SJCRH30 (cell line): ENCODE measurements at regions not wholly inside any gene's neighbourhood (a gene's known extent, or its start where the extent isn't known, plus 50 kb on each side); places are given as distances from the start of the nearest gene placed in this dataset.
"Not testable (repeated sequence)": the region's sequence is repeated elsewhere in the genome, so short reads cannot be mapped to it uniquely, and the experiment has no call there.

ENCODE experiments used
- DNase-seq, 2 experiments: peaks; one replicate each; pipeline ENCODE4 v3.0.0-alpha.2; 2015 to 2020
- H3K27ac ChIP-seq: fragments of 250-450 bp; sonication (Bioruptor Pico); 2 replicates; pipeline ENCODE4 v1.5.1; 2020; ENCODE audit warnings: mild to moderate bottlenecking, moderate library complexity
- H3K27me3 ChIP-seq: fragments of 250-450 bp; sonication (Bioruptor Pico); 2 replicates; pipeline ENCODE4 v1.5.1; 2020; ENCODE audit warnings: mild to moderate bottlenecking, moderate library complexity
- H3K36me3 ChIP-seq: fragments of 250-450 bp; sonication (Bioruptor Pico); 2 replicates; pipeline ENCODE4 v1.5.1; 2020; ENCODE audit warnings: mild to moderate bottlenecking, moderate library complexity
- H3K4me1 ChIP-seq: fragments of 250-450 bp; sonication (Bioruptor Pico); 2 replicates; pipeline ENCODE4 v1.5.1; 2020; ENCODE audit warnings: mild to moderate bottlenecking, moderate library complexity
- H3K4me3 ChIP-seq: fragments of 250-450 bp; sonication (Bioruptor Pico); 2 replicates; pipeline ENCODE4 v1.5.1; 2020; ENCODE audit warnings: mild to moderate bottlenecking, moderate library complexity
- H3K9me3 ChIP-seq: fragments of 250-450 bp; sonication (Bioruptor Pico); replicated peaks from 2 replicates; pipeline ENCODE4 v1.5.1; 2020; ENCODE audit warnings: mild to moderate bottlenecking, moderate library complexity

GRCh38 chr5:2163060-2163856 lies 280.5 kb upstream of the IRX4 start:
- no peaks in the 10 kb centered on the region for H3K9me3 ChIP-seq
- no peaks in the 10 kb centered on the region for H3K4me1 ChIP-seq
- no peak overlapping the region for H3K27ac ChIP-seq
- H3K4me3 ChIP-seq = no peak overlapping the region
- no peaks in the 10 kb centered on the region for H3K36me3 ChIP-seq
- DNase-seq = no peak
- no peaks in the 10 kb centered on the region for H3K27me3 ChIP-seq

GRCh38 chr5:2160811-2161210 lies 278.1 kb upstream of the IRX4 start:
- Histone ChIP-seq H3K9me3 (no peaks in the 10 kb centered on the region), H3K27me3 (no peaks in the 10 kb centered on the region), H3K4me3 (no peak overlapping the region), H3K27ac (no peak overlapping the region), H3K4me1 (no peaks in the 10 kb centered on the region), H3K36me3 (no peaks in the 10 kb centered on the region)
- no peak for DNase-seq

- Histone ChIP-seq H3K36me3 (no peaks in the 10 kb centered on the region), H3K27ac (no peak overlapping the region), H3K4me1 (no peaks in the 10 kb centered on the region), H3K4me3 (no peak overlapping the region), H3K27me3 (no peaks in the 10 kb centered on the region), H3K9me3 (no peaks in the 10 kb centered on the region)
- no peak for DNase-seq
These were observed 276.0 kb upstream of the IRX4 start for GRCh38 chr5:2158767-2159166.

- H3K4me3 ChIP-seq = no peak overlapping the region
- DNase-seq = no peak
- H3K27ac ChIP-seq = no peak overlapping the region
- H3K9me3 ChIP-seq = no peaks in the 10 kb centered on the region
- H3K27me3 ChIP-seq = no peaks in the 10 kb centered on the region
- H3K4me1 ChIP-seq = no peaks in the 10 kb centered on the region
- no peaks in the 10 kb centered on the region for H3K36me3 ChIP-seq
These were observed 275.4 kb upstream of the IRX4 start for GRCh38 chr5:2158109-2158508.

- no peak for DNase-seq
- Histone ChIP-seq H3K27ac (no peak overlapping the region), H3K9me3 (no peaks in the 10 kb centered on the region), H3K4me1 (no peaks in the 10 kb centered on the region), H3K27me3 (no peaks in the 10 kb centered on the region), H3K4me3 (no peak overlapping the region), H3K36me3 (no peaks in the 10 kb centered on the region)
These were observed 274.6 kb upstream of the IRX4 start for GRCh38 chr5:2157372-2157771.

- Histone ChIP-seq H3K4me3 (no peak overlapping the region), H3K9me3 (no peaks in the 10 kb centered on the region), H3K27ac (no peak overlapping the region), H3K27me3 (no peaks in the 10 kb centered on the region), H3K36me3 (no peaks in the 10 kb centered on the region), H3K4me1 (no peaks in the 10 kb centered on the region)
- no peak for DNase-seq
These were observed 273.8 kb upstream of the IRX4 start for GRCh38 chr5:2156358-2157059.

- Histone ChIP-seq H3K36me3 (no peaks in the 10 kb centered on the region), H3K27me3 (no peaks in the 10 kb centered on the region), H3K4me3 (no peak overlapping the region), H3K4me1 (no peaks in the 10 kb centered on the region), H3K9me3 (no peaks in the 10 kb centered on the region), H3K27ac (no peak overlapping the region)
- DNase-seq = no peak
These were observed 272.8 kb upstream of the IRX4 start for GRCh38 chr5:2155556-2155955.

- Histone ChIP-seq H3K36me3 (no peaks in the 10 kb centered on the region), H3K4me3 (no peak overlapping the region), H3K27me3 (no peaks in the 10 kb centered on the region), H3K27ac (no peak overlapping the region), H3K4me1 (peaks cover 3% of the 10 kb centered on the region; the same call in 1 of the 2 replicates), H3K9me3 (no peaks in the 10 kb centered on the region)
- DNase-seq = no peak
These were observed 271.1 kb upstream of the IRX4 start for GRCh38 chr5:2153802-2154201.

GRCh38 chr5:2153350-2153749 lies 270.6 kb upstream of the IRX4 start:
- Histone ChIP-seq H3K9me3 (no peaks in the 10 kb centered on the region), H3K4me3 (no peak overlapping the region), H3K36me3 (no peaks in the 10 kb centered on the region), H3K27ac (no peak overlapping the region), H3K27me3 (no peaks in the 10 kb centered on the region), H3K4me1 (peaks cover 3% of the 10 kb centered on the region; the same call in 1 of the 2 replicates)
- no peak for DNase-seq

GRCh38 chr5:2151301-2151888 lies 268.7 kb upstream of the IRX4 start:
- H3K36me3 ChIP-seq, H3K27ac ChIP-seq, H3K4me3 ChIP-seq, H3K27me3 ChIP-seq, H3K4me1 ChIP-seq, H3K9me3 ChIP-seq: not testable (repeated sequence)
- DNase-seq = peak in 1 of 2 experiments; percentile 12

- no peak overlapping the region for H3K27ac ChIP-seq
- H3K4me1 ChIP-seq = peaks cover 3% of the 10 kb centered on the region; the same call in 1 of the 2 replicates
- no peaks in the 10 kb centered on the region for H3K9me3 ChIP-seq
- H3K36me3 ChIP-seq = no peaks in the 10 kb centered on the region
- H3K4me3 ChIP-seq = no peak overlapping the region
- peak; percentile 23 to 46 for DNase-seq
- H3K27me3 ChIP-seq = no peaks in the 10 kb centered on the region
These were observed 266.4 kb upstream of the IRX4 start for GRCh38 chr5:2149195-2149539.

GRCh38 chr5:2148312-2149194 lies 265.8 kb upstream of the IRX4 start:
- no peaks in the 10 kb centered on the region for H3K36me3 ChIP-seq
- no peak overlapping the region for H3K4me3 ChIP-seq
- H3K9me3 ChIP-seq = no peaks in the 10 kb centered on the region
- peaks cover 3% of the 10 kb centered on the region; the same call in 1 of the 2 replicates for H3K4me1 ChIP-seq
- no peak for DNase-seq
- H3K27me3 ChIP-seq = no peaks in the 10 kb centered on the region
- H3K27ac ChIP-seq = no peak overlapping the region

GRCh38 chr5:2147504-2148311 lies 265.0 kb upstream of the IRX4 start:
- DNase-seq = no peak
- H3K4me1 ChIP-seq = peaks cover 3% of the 10 kb centered on the region; the same call in 1 of the 2 replicates
- no peaks in the 10 kb centered on the region for H3K9me3 ChIP-seq
- no peaks in the 10 kb centered on the region for H3K36me3 ChIP-seq
- no peak overlapping the region for H3K4me3 ChIP-seq
- no peaks in the 10 kb centered on the region for H3K27me3 ChIP-seq
- H3K27ac ChIP-seq = no peak overlapping the region
